HUES48 (cell line): ENCODE measurements at regions not wholly inside any gene's neighbourhood (a gene's known extent, or its start where the extent isn't known, plus 50 kb on each side); places are given as distances from the start of the nearest gene placed in this dataset.
"Not testable (repeated sequence)": the region's sequence is repeated elsewhere in the genome, so short reads cannot be mapped to it uniquely, and the experiment has no call there.

ENCODE experiments used
- H3K27ac ChIP-seq: one replicate; pipeline ENCODE4 v1.7.0; 2013; ENCODE audit warnings: low read depth, low read length, inconsistent platforms
- H3K27me3 ChIP-seq: 2 replicates; pipeline ENCODE4 v1.6.1; 2013; ENCODE audit warnings: mild to moderate bottlenecking, low read length; ENCODE audit not compliant: control insufficient read depth, insufficient read depth
- H3K36me3 ChIP-seq: 2 replicates; pipeline ENCODE4 v1.6.1; 2013; ENCODE audit warnings: low read length; ENCODE audit not compliant: control insufficient read depth, insufficient read depth
- H3K4me1 ChIP-seq: 2 replicates; pipeline ENCODE4 v1.6.1; 2013; ENCODE audit warnings: mild to moderate bottlenecking, low read length; ENCODE audit not compliant: control insufficient read depth, insufficient read depth
- H3K4me3 ChIP-seq: 2 replicates; pipeline ENCODE4 v1.5.1; 2013; ENCODE audit warnings: mild to moderate bottlenecking, low read depth, low read length
- H3K9ac ChIP-seq: 2 replicates; pipeline ENCODE4 v1.6.1; 2013; ENCODE audit warnings: mild to moderate bottlenecking, low read depth, low read length, moderate library complexity
- H3K9me3 ChIP-seq: 2 replicates; pipeline ENCODE4 v1.6.1; 2013; ENCODE audit warnings: low read length; ENCODE audit not compliant: control insufficient read depth, insufficient read depth

DNA sequence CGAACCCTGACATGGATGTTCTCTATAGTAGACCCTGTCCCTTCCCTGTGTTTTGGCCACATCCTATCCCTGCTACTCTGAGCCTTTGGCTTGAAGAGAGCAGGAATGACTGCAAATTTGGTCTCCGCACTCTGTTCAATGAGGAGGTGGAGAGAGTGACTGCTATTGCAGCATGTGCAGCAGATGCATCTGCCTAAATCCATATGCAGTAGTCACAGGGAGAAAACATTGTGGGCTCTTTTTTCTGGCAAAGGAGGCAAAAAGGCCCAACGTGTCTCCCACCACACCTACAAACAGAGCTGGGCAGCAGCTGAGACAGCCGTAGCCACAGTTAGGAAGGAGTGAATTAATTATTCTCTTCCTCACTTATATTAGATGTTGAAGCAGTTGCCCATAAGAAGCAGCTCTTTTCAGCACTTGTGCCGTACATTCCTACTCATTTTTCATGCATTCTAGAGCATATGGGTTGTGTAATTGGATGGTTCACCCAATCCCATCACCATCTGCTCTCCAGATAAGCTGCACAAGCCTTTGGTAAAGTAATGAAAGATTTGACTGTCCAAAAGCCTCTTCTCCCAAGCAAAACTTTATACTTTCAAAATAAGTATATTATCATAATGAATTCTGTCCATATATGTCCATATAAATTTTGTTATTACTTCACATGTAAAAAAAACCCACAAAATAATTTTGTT is 147.9 kb upstream of the FAM47A start:
- no peaks in the 10 kb centered on the region for H3K27me3 ChIP-seq

DNA sequence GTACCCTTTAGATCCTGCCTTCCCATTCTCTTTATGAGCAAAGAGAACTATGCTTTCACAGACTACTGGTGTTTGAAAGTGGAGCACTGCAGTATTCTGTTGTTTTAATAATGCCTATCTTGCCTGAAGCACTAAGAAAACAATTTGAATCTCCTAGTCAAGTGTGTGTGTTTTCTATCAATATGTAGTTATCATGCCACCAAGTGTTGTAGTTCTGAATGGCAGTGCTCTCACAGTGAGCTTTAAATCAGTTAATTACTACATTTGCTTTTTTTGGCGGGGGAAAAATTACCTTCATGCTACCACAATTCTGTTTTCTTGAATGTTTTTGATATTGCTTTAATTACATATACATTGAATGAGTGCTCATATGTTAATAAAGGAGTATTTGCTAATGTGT is 143.6 kb upstream of the FAM47A start:
- Histone ChIP-seq H3K27ac (no peak overlapping the region), H3K9ac (no peak overlapping the region), H3K4me1 (peaks cover 25% of the 10 kb centered on the region), H3K9me3 (no peaks in the 10 kb centered on the region), H3K4me3 (no peak overlapping the region), H3K36me3 (no peaks in the 10 kb centered on the region), H3K27me3 (0 out of 2 replicates have a peak, but pooled peaks cover 5% of the 10 kb centered on the region)

More for the DNA sequence above, 147.9 kb upstream of the FAM47A start:
- Histone ChIP-seq H3K4me1 (peaks cover 7% of the 10 kb centered on the region), H3K4me3 (no peak overlapping the region), H3K9ac (no peak overlapping the region), H3K36me3 (no peaks in the 10 kb centered on the region), H3K9me3 (no peaks in the 10 kb centered on the region), H3K27ac (no peak overlapping the region)

DNA sequence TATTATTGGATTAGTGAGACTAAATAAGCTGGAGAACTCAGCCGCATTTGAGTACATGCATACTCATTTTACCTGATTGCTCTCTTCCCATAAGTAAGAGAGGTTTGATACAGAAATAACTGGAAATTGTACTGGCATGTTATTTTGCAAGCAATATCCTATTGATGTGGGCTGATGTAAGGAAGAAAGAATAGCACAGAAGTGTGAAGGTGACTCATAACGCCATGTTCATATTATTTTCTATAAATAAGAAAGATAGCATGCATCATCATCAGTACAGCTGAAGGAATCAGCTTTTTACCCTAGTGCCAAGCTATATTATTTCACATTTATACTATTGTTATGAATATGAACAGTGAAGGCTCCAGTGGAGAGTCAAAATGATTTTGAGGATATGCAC is 138.3 kb upstream of the FAM47A start:
- Histone ChIP-seq H3K9ac (no peak overlapping the region), H3K9me3 (no peaks in the 10 kb centered on the region), H3K27ac (no peak overlapping the region), H3K4me3 (no peak overlapping the region), H3K4me1 (peaks cover 41% of the 10 kb centered on the region), H3K27me3 (peaks cover 5% of the 10 kb centered on the region; the same call in 1 of the 2 replicates), H3K36me3 (no peaks in the 10 kb centered on the region)

DNA sequence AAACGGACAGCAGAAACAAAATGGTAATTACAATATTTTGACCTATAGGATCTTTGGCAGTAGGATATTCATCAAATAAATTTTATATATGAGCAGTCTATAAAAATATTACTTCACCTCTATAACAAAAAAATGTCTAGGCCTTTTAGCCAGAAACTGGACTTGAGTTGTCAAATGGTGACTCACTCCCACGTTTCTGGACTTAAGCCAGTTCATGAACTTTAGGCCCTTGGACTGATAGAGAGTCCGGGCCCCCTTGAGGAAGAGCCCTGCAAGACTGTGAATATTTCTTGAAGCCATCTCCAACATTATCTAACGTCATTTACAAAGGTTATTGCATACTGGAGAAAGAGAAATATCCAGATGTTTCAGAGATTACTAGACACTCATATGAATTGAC is 106.8 kb upstream of the FAM47A start:
- Histone ChIP-seq H3K9ac (no peak overlapping the region), H3K27me3 (no peaks in the 10 kb centered on the region), H3K36me3 (no peaks in the 10 kb centered on the region), H3K27ac (no peak overlapping the region), H3K4me3 (no peak overlapping the region), H3K4me1 (no peaks in the 10 kb centered on the region), H3K9me3 (no peaks in the 10 kb centered on the region)

DNA sequence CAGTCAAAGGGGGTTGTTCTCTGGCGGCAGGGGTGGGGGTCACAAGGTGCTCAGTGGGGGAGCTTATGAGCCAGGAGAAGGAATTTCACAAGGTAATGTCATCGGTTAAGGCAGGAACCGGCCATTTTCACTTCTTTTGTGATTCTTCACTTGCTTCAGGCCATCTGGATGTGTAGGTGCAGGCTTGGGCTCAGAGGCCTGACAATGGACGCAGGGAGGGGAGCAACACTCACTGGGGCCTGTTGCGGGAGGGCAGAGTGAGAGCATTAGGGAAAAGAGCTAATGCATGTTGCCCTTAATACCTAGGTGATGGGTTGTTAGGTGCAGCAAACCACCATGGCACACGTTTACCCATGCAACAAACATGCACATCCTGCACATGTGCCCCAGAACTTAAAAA is 98.0 kb upstream of the FAM47A start:
- not testable (repeated sequence) for H3K9ac ChIP-seq, H3K9me3 ChIP-seq, H3K4me1 ChIP-seq, H3K27me3 ChIP-seq, H3K36me3 ChIP-seq, H3K27ac ChIP-seq, H3K4me3 ChIP-seq

DNA sequence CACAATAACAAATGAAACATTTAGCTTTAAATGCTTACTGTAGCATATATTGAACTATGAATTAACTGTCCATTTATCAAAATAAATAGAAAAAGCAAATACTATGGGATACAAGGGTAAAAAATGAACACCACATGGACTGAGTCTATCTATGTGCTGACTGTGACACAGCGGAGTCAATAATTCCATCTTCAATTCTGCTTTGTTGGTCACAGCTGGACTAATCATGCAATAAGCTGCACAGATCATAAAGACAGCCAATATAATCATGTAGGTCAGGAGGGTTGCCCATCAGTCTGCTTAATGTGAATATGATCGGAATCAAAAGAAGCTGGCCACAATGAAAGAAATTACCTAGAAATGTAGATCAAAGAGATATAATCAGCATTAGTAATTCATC is 95.7 kb upstream of the FAM47A start:
- Histone ChIP-seq H3K27ac (no peak overlapping the region), H3K36me3 (no peaks in the 10 kb centered on the region), H3K4me1 (no peaks in the 10 kb centered on the region), H3K9ac (no peak overlapping the region), H3K9me3 (no peaks in the 10 kb centered on the region), H3K4me3 (no peak overlapping the region), H3K27me3 (no peaks in the 10 kb centered on the region)

DNA sequence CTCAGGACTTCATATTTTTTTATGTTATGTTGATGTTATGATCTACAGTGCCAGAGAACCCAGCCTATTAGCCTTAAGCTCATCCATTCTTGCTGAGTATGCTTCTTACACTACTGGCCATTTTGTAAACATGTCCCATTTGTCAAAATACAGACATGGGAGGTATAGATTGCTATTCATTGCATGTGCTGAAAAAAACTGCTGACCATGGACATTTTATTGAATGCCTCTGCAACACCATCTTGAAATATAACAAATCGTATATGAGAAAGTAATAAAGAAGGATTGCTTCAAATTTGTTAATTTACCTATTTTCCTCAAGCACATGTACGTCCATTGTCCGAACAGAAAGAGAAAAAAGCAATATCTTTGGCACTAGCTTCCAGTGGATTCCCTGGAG is 91.5 kb upstream of the FAM47A start:
- no peaks in the 10 kb centered on the region for H3K27me3 ChIP-seq
- H3K36me3 ChIP-seq: no peaks in the 10 kb centered on the region
- no peak overlapping the region for H3K27ac ChIP-seq
- no peak overlapping the region for H3K4me3 ChIP-seq
- H3K9me3 ChIP-seq: no peaks in the 10 kb centered on the region
- no peak overlapping the region for H3K9ac ChIP-seq
- no peaks in the 10 kb centered on the region for H3K4me1 ChIP-seq

DNA sequence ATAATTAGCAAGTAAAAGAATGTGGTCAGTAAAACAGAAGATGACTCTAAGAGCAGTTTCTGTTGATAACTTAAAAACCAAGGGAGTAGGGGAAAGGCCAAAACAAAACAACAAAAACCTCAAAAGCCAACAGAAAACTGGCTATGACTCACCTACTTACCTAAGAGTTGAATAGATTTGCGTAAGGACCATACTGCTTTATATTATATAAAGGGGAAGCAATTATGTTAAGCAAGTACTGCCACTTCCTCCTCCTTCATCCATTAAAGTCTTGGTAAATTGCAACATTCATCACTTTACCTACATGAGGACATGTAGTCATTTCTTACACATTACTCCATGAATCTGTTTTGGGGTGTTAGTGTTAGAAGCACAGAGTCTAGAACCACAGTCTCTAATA is 85.9 kb upstream of the FAM47A start:
- Histone ChIP-seq H3K4me3 (no peak overlapping the region), H3K9me3 (no peaks in the 10 kb centered on the region), H3K9ac (no peak overlapping the region), H3K36me3 (no peaks in the 10 kb centered on the region), H3K27ac (no peak overlapping the region), H3K4me1 (no peaks in the 10 kb centered on the region), H3K27me3 (no peaks in the 10 kb centered on the region)

DNA sequence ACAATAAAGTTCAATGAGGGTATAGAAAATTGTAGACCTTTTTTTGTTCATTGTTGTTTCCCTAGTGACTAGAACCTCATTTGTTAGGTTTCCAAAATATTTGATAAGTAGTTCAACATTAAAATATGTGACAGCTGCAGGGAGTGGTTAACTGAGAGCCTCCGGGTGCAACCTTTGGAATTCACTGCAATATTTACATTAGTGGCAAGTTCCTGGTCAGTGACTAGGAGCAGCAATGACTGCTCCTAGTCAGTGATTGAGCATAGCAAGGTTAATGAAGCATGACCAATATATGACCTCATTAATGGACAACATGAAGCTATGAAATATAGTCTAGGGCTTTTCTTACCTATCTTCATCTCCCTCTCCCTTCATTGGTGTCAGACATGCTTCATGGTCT is 65.8 kb upstream of the FAM47A start:
- H3K36me3 ChIP-seq: no peaks in the 10 kb centered on the region
- no peak overlapping the region for H3K27ac ChIP-seq
- H3K27me3 ChIP-seq: no peaks in the 10 kb centered on the region
- H3K4me1 ChIP-seq: no peaks in the 10 kb centered on the region
- H3K9ac ChIP-seq: no peak overlapping the region
- no peak overlapping the region for H3K4me3 ChIP-seq
- H3K9me3 ChIP-seq: no peaks in the 10 kb centered on the region
